GM19455 (cell line): ENCODE measurements at regions not wholly inside any gene's neighbourhood (a gene's known extent, or its start where the extent isn't known, plus 50 kb on each side); places are given as distances from the start of the nearest gene placed in this dataset.

Source experiments
- ATAC-seq: cut with Tn5 transposase; IDR thresholded peaks from one replicate; pipeline ENCODE4 v1.9.1; 2021; ENCODE audit not compliant: unreplicated experiment

GRCh38 chrX:109312757-109313156, 169.1 kb downstream of the GUCY2F start:
- ATAC-seq, result no peak

- ATAC-seq, result no peak
These were observed 171.9 kb downstream of the GUCY2F start for GRCh38 chrX:109310031-109310430.

GRCh38 chrX:109301177-109301576, 180.7 kb downstream of the GUCY2F start:
- ATAC-seq, result no peak

GRCh38 chrX:109300415-109300814, 181.5 kb downstream of the GUCY2F start:
- no peak for ATAC-seq

GRCh38 chrX:109299091-109299490, 182.8 kb downstream of the GUCY2F start:
- ATAC-seq, result no peak

- no peak for ATAC-seq
These were observed 187.6 kb downstream of the GUCY2F start for GRCh38 chrX:109294097-109294814.

GRCh38 chrX:109283870-109284269, 198.0 kb downstream of the GUCY2F start:
- no peak for ATAC-seq

GRCh38 chrX:109281483-109282275, 200.2 kb downstream of the GUCY2F start:
- ATAC-seq, result peak; percentile 79

- ATAC-seq, result no peak
These were observed 207.1 kb downstream of the GUCY2F start for GRCh38 chrX:109274806-109275205.

- peak; percentile 97 for ATAC-seq
These were observed 211.1 kb downstream of the GUCY2F start for GRCh38 chrX:109270580-109271484.

GRCh38 chrX:109268340-109268739, 213.5 kb downstream of the GUCY2F start:
- no peak for ATAC-seq

- ATAC-seq, result no peak
These were observed 215.9 kb downstream of the GUCY2F start for GRCh38 chrX:109266034-109266433.

GRCh38 chrX:109264878-109265277, 217.0 kb downstream of the GUCY2F start:
- peak; percentile 76 for ATAC-seq

GRCh38 chrX:109261279-109261678, 220.6 kb downstream of the GUCY2F start:
- no peak for ATAC-seq

GRCh38 chrX:109252789-109253188, 229.1 kb downstream of the GUCY2F start:
- ATAC-seq, result no peak

GRCh38 chrX:109218761-109219160, 263.1 kb downstream of the GUCY2F start:
- ATAC-seq, result no peak

- no peak for ATAC-seq
These were observed 282.2 kb downstream of the GUCY2F start for GRCh38 chrX:109199726-109200125.

- ATAC-seq, result no peak
These were observed 291.3 kb downstream of the GUCY2F start for GRCh38 chrX:109190542-109190941.

GRCh38 chrX:109187473-109188168, 294.3 kb downstream of the GUCY2F start:
- no peak for ATAC-seq

- no peak for ATAC-seq
These were observed 294.9 kb downstream of the GUCY2F start for GRCh38 chrX:109186939-109187338.
